HEK293T (cell line): ENCODE measurements at regions not wholly inside any gene's neighbourhood (a gene's known extent, or its start where the extent isn't known, plus 50 kb on each side); places are given as distances from the start of the nearest gene placed in this dataset.

Experiments
- ARNT ChIP-seq: fragments of 450-650 bp; IDR thresholded peaks from 2 replicates; pipeline ENCODE4 v1.6.1; 2017; ENCODE audit warnings: mild to moderate bottlenecking
- ELF4 ChIP-seq: fragments of 450-650 bp; IDR thresholded peaks from 2 replicates; pipeline ENCODE4 v1.6.1; 2017; ENCODE audit warnings: antibody characterized with exemption
- FOXA1 ChIP-seq: fragments of 450-650 bp; IDR thresholded peaks from 2 replicates; pipeline ENCODE4 v1.6.1; 2016; ENCODE audit warnings: mild to moderate bottlenecking
- FOXM1 ChIP-seq: fragments of 450-650 bp; IDR thresholded peaks from 2 replicates; pipeline ENCODE4 v1.6.1; 2017; ENCODE audit warnings: mild to moderate bottlenecking, borderline replicate concordance
- HDGF ChIP-seq: fragments of 450-650 bp; IDR thresholded peaks from 2 replicates; pipeline ENCODE4 v1.6.1; 2017; ENCODE audit warnings: antibody characterized with exemption, borderline replicate concordance
- LEF1 ChIP-seq: fragments of 450-650 bp; IDR thresholded peaks from 2 replicates; pipeline ENCODE4 v1.6.1; 2017; ENCODE audit warnings: mild to moderate bottlenecking, borderline replicate concordance
- SP1 ChIP-seq: fragments of 450-650 bp; IDR thresholded peaks from 2 replicates; pipeline ENCODE4 v1.6.1; 2017
- TARDBP ChIP-seq: fragments of 450-650 bp; IDR thresholded peaks from 2 replicates; pipeline ENCODE4 v1.6.1; 2016
- TF ChIP-seq, protein P1 (sequence below): fragments of 450-650 bp; IDR thresholded peaks from 2 replicates; pipeline ENCODE4 v1.6.1; 2016

- TF ChIP-seq SP1, result no peak
- TF ChIP-seq LEF1, result no peak
- TF ChIP-seq, protein P1, sequence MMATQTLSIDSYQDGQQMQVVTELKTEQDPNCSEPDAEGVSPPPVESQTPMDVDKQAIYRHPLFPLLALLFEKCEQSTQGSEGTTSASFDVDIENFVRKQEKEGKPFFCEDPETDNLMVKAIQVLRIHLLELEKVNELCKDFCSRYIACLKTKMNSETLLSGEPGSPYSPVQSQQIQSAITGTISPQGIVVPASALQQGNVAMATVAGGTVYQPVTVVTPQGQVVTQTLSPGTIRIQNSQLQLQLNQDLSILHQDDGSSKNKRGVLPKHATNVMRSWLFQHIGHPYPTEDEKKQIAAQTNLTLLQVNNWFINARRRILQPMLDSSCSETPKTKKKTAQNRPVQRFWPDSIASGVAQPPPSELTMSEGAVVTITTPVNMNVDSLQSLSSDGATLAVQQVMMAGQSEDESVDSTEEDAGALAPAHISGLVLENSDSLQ, result no peak
- no peak for TF ChIP-seq HDGF
- no peak for TF ChIP-seq ARNT
- TF ChIP-seq FOXM1, result no peak
- no peak for TF ChIP-seq ELF4
- no peak for TF ChIP-seq TARDBP
- TF ChIP-seq FOXA1, result no peak
Observed at GRCh38 chr12:58504143-58504938, 416.0 kb downstream of the LRIG3 start.
